Prostate gland (tissue), 2 donors: ENCODE measurements at regions not wholly inside any gene's neighbourhood (a gene's known extent, or its start where the extent isn't known, plus 50 kb on each side); places are given as distances from the start of the nearest gene placed in this dataset.

Experiments
- POLR2A ChIP-seq: fragments of 450-650 bp; IDR thresholded peaks from one replicate; pipeline ENCODE4 v1.6.1; 2016; ENCODE audit warnings: antibody characterized with exemption, mild to moderate bottlenecking
- POLR2AphosphoS5 ChIP-seq: sonication (generic); formaldehyde crosslinking; IDR thresholded peaks from one replicate; pipeline ENCODE4 v1.6.1; 2017; ENCODE audit warnings: antibody characterized with exemption
- TF ChIP-seq, protein P1 (sequence below), 4 experiments: fragments of 200-600 bp in 2 of 4; fragments of 450-650 bp in 2 of 4; sonication (generic) in 2 of 4; IDR thresholded peaks; 1 replicate in 3 of 4; 2 replicates in 1 of 4; pipeline ENCODE4 v1.5.1; 2016 to 2019; ENCODE audit warnings: antibody characterized with exemption in 4 of 4, mild to moderate bottlenecking in 2 of 4, moderate library complexity in 2 of 4

DNA sequence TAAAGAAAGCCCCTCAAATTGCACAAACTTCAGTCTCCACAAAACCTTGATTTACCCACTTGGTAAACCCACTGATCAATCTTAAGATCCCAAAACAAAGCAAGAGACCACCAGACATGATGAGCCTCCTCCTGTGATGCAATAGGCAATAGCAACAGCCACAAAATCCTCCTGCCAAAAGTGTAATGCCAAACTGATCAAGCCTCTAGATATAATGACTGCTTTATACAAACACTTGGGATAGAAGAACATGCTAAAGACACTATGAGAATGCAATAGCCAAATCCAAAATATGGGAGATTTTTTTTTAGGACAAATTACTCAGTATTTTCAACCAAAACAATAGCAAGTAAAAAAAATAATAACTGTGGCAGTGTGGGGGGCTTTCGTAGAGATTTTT is 64.9 kb upstream of the PTGFRN start:
- TF ChIP-seq POLR2A (no peak), POLR2AphosphoS5 (no peak)
- TF ChIP-seq, protein P1, sequence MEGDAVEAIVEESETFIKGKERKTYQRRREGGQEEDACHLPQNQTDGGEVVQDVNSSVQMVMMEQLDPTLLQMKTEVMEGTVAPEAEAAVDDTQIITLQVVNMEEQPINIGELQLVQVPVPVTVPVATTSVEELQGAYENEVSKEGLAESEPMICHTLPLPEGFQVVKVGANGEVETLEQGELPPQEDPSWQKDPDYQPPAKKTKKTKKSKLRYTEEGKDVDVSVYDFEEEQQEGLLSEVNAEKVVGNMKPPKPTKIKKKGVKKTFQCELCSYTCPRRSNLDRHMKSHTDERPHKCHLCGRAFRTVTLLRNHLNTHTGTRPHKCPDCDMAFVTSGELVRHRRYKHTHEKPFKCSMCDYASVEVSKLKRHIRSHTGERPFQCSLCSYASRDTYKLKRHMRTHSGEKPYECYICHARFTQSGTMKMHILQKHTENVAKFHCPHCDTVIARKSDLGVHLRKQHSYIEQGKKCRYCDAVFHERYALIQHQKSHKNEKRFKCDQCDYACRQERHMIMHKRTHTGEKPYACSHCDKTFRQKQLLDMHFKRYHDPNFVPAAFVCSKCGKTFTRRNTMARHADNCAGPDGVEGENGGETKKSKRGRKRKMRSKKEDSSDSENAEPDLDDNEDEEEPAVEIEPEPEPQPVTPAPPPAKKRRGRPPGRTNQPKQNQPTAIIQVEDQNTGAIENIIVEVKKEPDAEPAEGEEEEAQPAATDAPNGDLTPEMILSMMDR (IDR thresholded peaks at IDR 0.05) = no peak
